ENCODE measurements at regions not wholly inside any gene's neighbourhood (a gene's known extent, or its start where the extent isn't known, plus 50 kb on each side); places are given as distances from the start of the nearest gene placed in this dataset.

DNA sequence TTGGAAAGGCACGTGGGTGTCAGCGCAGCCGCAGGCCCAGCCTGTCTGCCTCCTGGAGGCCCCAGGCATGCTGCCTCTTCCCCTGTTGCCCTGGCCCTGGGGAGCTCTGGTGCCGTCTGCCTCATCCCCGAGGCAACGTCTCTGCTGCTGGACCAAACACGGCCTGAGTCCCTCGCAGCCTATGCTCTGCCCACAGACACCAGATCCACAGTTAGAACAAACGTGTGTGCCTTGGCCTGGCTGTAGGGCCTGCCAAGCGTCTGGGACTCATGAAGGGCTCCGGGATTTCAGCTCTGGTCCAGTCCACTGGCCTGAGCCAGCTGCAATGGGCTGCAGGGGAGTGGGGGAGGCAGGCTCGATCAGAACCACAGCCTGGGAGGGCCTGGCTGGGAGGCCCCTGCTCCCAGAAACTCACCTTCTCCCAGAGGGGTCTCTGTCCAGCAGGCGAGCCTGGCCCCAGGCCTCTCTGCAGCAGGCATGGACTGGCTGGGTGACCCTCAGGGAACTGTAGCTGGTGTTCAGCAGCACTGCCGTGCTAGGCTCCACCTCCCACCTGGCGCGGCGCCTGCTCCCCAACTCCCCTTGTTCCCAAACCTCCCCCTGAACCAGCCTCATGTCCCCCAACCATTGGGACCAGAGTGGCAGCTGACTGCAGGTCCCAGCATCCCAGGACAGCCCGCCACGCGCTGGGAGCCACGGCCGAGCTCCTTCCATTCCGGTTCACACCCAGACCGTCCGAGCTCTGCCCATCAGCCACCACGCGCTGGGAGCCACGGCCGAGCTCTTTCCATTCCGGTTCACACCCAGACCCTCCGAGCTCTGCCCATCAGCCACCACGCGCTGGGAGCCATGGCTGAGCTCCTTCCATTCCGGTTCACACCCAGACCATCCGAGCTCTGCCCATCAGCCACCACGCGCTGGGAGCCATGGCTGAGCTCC, 197.0 kb downstream of the DLL1 start (continued):
- TF ChIP-seq, protein P1, sequence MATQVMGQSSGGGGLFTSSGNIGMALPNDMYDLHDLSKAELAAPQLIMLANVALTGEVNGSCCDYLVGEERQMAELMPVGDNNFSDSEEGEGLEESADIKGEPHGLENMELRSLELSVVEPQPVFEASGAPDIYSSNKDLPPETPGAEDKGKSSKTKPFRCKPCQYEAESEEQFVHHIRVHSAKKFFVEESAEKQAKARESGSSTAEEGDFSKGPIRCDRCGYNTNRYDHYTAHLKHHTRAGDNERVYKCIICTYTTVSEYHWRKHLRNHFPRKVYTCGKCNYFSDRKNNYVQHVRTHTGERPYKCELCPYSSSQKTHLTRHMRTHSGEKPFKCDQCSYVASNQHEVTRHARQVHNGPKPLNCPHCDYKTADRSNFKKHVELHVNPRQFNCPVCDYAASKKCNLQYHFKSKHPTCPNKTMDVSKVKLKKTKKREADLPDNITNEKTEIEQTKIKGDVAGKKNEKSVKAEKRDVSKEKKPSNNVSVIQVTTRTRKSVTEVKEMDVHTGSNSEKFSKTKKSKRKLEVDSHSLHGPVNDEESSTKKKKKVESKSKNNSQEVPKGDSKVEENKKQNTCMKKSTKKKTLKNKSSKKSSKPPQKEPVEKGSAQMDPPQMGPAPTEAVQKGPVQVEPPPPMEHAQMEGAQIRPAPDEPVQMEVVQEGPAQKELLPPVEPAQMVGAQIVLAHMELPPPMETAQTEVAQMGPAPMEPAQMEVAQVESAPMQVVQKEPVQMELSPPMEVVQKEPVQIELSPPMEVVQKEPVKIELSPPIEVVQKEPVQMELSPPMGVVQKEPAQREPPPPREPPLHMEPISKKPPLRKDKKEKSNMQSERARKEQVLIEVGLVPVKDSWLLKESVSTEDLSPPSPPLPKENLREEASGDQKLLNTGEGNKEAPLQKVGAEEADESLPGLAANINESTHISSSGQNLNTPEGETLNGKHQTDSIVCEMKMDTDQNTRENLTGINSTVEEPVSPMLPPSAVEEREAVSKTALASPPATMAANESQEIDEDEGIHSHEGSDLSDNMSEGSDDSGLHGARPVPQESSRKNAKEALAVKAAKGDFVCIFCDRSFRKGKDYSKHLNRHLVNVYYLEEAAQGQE (IDR thresholded peaks at IDR 0.05; ENCODE audit: low read depth, low read length) = no peak
- TF ChIP-seq USF1 (IDR thresholded peaks at IDR 0.05; ENCODE audit: borderline replicate concordance, low read depth) (no peak), SMC3 (IDR thresholded peaks at IDR 0.05; ENCODE audit: low read depth, low read length) (no peak), MXI1 (IDR thresholded peaks at IDR 0.05; ENCODE audit: low read depth, low read length) (no peak), NFIC (IDR thresholded peaks at IDR 0.05; ENCODE audit: borderline replicate concordance) (no peak)

GRCh38 chr6:170093276-170093657, 197.6 kb downstream of the DLL1 start:
- ChIA-PET POLR2A (no interaction called here), CTCF (interaction anchor here (0.9 to 2.5 kb wide), 2 partner anchors 16 to 261 kb away, joined by 3 to 6 read pairs; no protein-coding TSS in a partner anchor)

More at GRCh38 chr6:170093276-170093657, 197.6 kb downstream of the DLL1 start:
- H3K79me2 ChIP-seq (ENCODE audit: insufficient read depth) = no peaks in the 10 kb centered on the region
- H3K9ac ChIP-seq = no peak overlapping the region
- no peaks in the 10 kb centered on the region for H3K9me3 ChIP-seq
- no peaks in the 10 kb centered on the region for H3K9me2 ChIP-seq
- no peak for DNase-seq
- H2AFZ ChIP-seq (ENCODE audit: low read depth) = no peak overlapping the region
- no peaks in the 10 kb centered on the region for H4K20me1 ChIP-seq (ENCODE audit: insufficient read depth)
- peaks cover 0 to 34% of the 10 kb centered on the region in 2 experiments; a peak in 1 of 4 replicates for H3K4me1 ChIP-seq (ENCODE audit: control insufficient read depth in 1 of 2, insufficient read depth in 2 of 2, low read depth in 1 of 2, low read length in 1 of 2)
- peak overlapping the region in 1 of 2 experiments; percentile 5; a peak in 1 of 4 replicates for H3K27ac ChIP-seq (ENCODE audit: low read depth in 2 of 2, low read length in 1 of 2)
- H3K4me2 ChIP-seq = no peak overlapping the region
- no peaks in the 10 kb centered on the region for H3K36me3 ChIP-seq (replicated peaks in 1 of 2; ENCODE audit: control insufficient read depth in 1 of 2, insufficient read depth in 2 of 2, low read length in 1 of 2)
- TF ChIP-seq GABPA (IDR thresholded peaks at IDR 0.05; ENCODE audit: low read depth) = no peak
- TF ChIP-seq FOXM1 (IDR thresholded peaks at IDR 0.05; ENCODE audit: low read depth) = no peak
- TF ChIP-seq TAF1 (IDR thresholded peaks at IDR 0.05; ENCODE audit: borderline replicate concordance, low read depth, low read length) = no peak
- no peak for TF ChIP-seq USF1 (IDR thresholded peaks at IDR 0.05; ENCODE audit: borderline replicate concordance, low read depth)
- TF ChIP-seq NRF1 (IDR thresholded peaks at IDR 0.05; ENCODE audit: low read depth, low read length) = no peak
- no peak for TF ChIP-seq EZH2phosphoT487 (IDR thresholded peaks at IDR 0.05; ENCODE audit: borderline replicate concordance, low read depth)
- TF ChIP-seq RFX5 (IDR thresholded peaks at IDR 0.05; ENCODE audit: low read length) = no peak
- TF ChIP-seq MEF2A (IDR thresholded peaks at IDR 0.05; ENCODE audit: borderline replicate concordance, low read depth) = no peak
- TF ChIP-seq, protein P1 (IDR thresholded peaks at IDR 0.05; ENCODE audit: low read depth, low read length) = no peak
- TF ChIP-seq MAX (IDR thresholded peaks at IDR 0.05; ENCODE audit: low read depth) = no peak
- TF ChIP-seq SIN3A (IDR thresholded peaks at IDR 0.05; ENCODE audit: borderline replicate concordance, low read depth, low read length) = no peak
- no peak for TF ChIP-seq ELF1 (IDR thresholded peaks at IDR 0.05)
- no peak for TF ChIP-seq RXRA (IDR thresholded peaks at IDR 0.05; ENCODE audit: borderline replicate concordance, low read depth)
- no peak for TF ChIP-seq JUND (IDR thresholded peaks at IDR 0.05)
- no peak for TF ChIP-seq RCOR1 (IDR thresholded peaks at IDR 0.05; ENCODE audit: low read length)
- no peak for TF ChIP-seq CHD2 (IDR thresholded peaks at IDR 0.05; ENCODE audit: low read length, partially characterized antibody)
- TF ChIP-seq YY1 (IDR thresholded peaks at IDR 0.05; ENCODE audit: low read depth) = no peak
- H3F3A ChIP-seq (replicated peaks; ENCODE audit: insufficient read depth) = no peaks in the 10 kb centered on the region
- no peak overlapping the region for H3K4me3 ChIP-seq (ENCODE audit: low read depth in 2 of 2, low read length in 1 of 2)
- 53% methylated on average over 16 of the region's 17 CpGs for WGBS (ENCODE audit: low lambda C conversion rate)
- H3K27me3 ChIP-seq (ENCODE audit: insufficient read depth) = no peaks in the 10 kb centered on the region

Data from SK-N-SH (cell line).